H1 (cell line): ENCODE measurements at regions not wholly inside any gene's neighbourhood (a gene's known extent, or its start where the extent isn't known, plus 50 kb on each side); places are given as distances from the start of the nearest gene placed in this dataset.

ENCODE experiments used
- CTCF ChIA-PET: fragments of 300-600 bp; sonication (Branson Sonifier 250); formaldehyde crosslinking; loops from one replicate; lab custom pipeline; 2021; ENCODE audit not compliant: partially characterized antibody; lab: Charles Lee
- POLR2A ChIA-PET: fragments of 300-600 bp; sonication (Branson Sonifier 250); formaldehyde crosslinking; loops from one replicate; lab custom pipeline; 2021; ENCODE audit warnings: inconsistent platforms; ENCODE audit not compliant: partially characterized antibody; lab: Charles Lee
- DNase-seq, 2 experiments: peaks; one replicate each; pipeline versions ENCODE4 v3.0.0 to v3.0.0-alpha.2; 2010 to 2022; ENCODE audit warnings: low spot score in 2 of 2, low read depth in 1 of 2, mixed read lengths in 1 of 2
- FAIRE-seq: peaks from 2 replicates; lab custom pipeline; 2011; peaks lifted over from hg19 to GRCh38; lab: Jason Lieb, UNC
- H2AFZ ChIP-seq: 2 replicates; pipeline ENCODE4 v1.8.1; 2012; ENCODE audit warnings: low read length, inconsistent platforms
- H2AK5ac ChIP-seq: 2 replicates; pipeline ENCODE4 v1.6.1; 2013; ENCODE audit warnings: low read depth, low read length
- H2BK120ac ChIP-seq: replicated peaks from 2 replicates; pipeline ENCODE3; 2013; ENCODE audit warnings: low read depth, low read length, inconsistent platforms
- H2BK12ac ChIP-seq: 2 replicates; pipeline ENCODE4 v1.6.1; 2013; ENCODE audit warnings: low read depth, low read length
- H2BK15ac ChIP-seq: 2 replicates; pipeline ENCODE4 v1.6.1; 2013; ENCODE audit warnings: low read length
- H2BK20ac ChIP-seq: 2 replicates; pipeline ENCODE4 v1.6.1; 2013; ENCODE audit warnings: low read length
- H2BK5ac ChIP-seq: 2 replicates; pipeline ENCODE4 v1.6.1; 2013; ENCODE audit warnings: low read depth, low read length
- H3K14ac ChIP-seq: 2 replicates; pipeline ENCODE4 v1.6.1; 2013; ENCODE audit warnings: inconsistent platforms; ENCODE audit not compliant: insufficient read length
- H3K18ac ChIP-seq: 2 replicates; pipeline ENCODE4 v1.6.1; 2013; ENCODE audit warnings: low read length; ENCODE audit errors: extremely low read depth
- H3K23ac ChIP-seq: 2 replicates; pipeline ENCODE4 v1.6.1; 2013; ENCODE audit warnings: inconsistent platforms; ENCODE audit not compliant: insufficient read length
- H3K23me2 ChIP-seq: 2 replicates; pipeline ENCODE4 v1.6.1; 2013; ENCODE audit warnings: low read depth, low read length
- H3K27ac ChIP-seq: 2 replicates; pipeline ENCODE4 v1.6.1; 2011; ENCODE audit warnings: low read depth, low read length, inconsistent platforms
- H3K27me3 ChIP-seq, 4 experiments: replicated peaks in 1 of 4; 1 replicate in 1 of 4; 2 replicates in 3 of 4; pipeline versions ENCODE4 v1.6.1 to v1.8.1; 2011 to 2013; ENCODE audit warnings: low read length in 3 of 4, mild to moderate bottlenecking in 3 of 4, inconsistent platforms in 2 of 4, mixed read lengths in 2 of 4, moderate library complexity in 1 of 4; ENCODE audit not compliant: control insufficient read depth in 3 of 4, insufficient read depth in 3 of 4; ENCODE audit errors: extremely low read depth in 1 of 4
- H3K36me3 ChIP-seq, 4 experiments: 2 replicates each; pipeline versions ENCODE4 v1.6.1 to v1.8.1; 2011 to 2013; ENCODE audit warnings: mild to moderate bottlenecking in 4 of 4, low read length in 3 of 4, moderate library complexity in 2 of 4, control low read depth in 1 of 4, inconsistent platforms in 1 of 4; ENCODE audit not compliant: insufficient read depth in 4 of 4, control insufficient read depth in 2 of 4
- H3K4ac ChIP-seq: replicated peaks from 2 replicates; pipeline ENCODE3; 2013; ENCODE audit warnings: low read length, low read depth, mixed read lengths, inconsistent platforms; ENCODE audit not compliant: insufficient read length
- H3K4me1 ChIP-seq, 4 experiments: replicated peaks in 1 of 4; 1 replicate in 1 of 4; 2 replicates in 3 of 4; pipeline versions ENCODE4 v1.6.1 to v1.8.1; 2011 to 2013; ENCODE audit warnings: low read length in 3 of 4, inconsistent platforms in 2 of 4, mixed read lengths in 1 of 4; ENCODE audit not compliant: insufficient read depth in 4 of 4, control insufficient read depth in 3 of 4
- H3K4me2 ChIP-seq, 2 experiments: 2 replicates each; pipeline versions ENCODE4 v1.6.1 to v1.8.1; 2011 to 2013; ENCODE audit warnings: low read depth in 2 of 2, low read length in 2 of 2, control low read depth in 1 of 2, inconsistent platforms in 1 of 2, mild to moderate bottlenecking in 1 of 2; ENCODE audit not compliant: insufficient read depth in 1 of 2
- H3K4me3 ChIP-seq, 4 experiments: fragments of 200-600, 300-600 bp in 1 of 4; sonication (generic), shearing (Covaris generic), sonication (Bioruptor Twin) in 1 of 4; 2 replicates each; pipeline versions ENCODE4 v1.5.1 to v1.8.1; 2011 to 2016; ENCODE audit warnings: low read length in 4 of 4, low read depth in 3 of 4, control low read depth in 2 of 4, inconsistent platforms in 2 of 4, mild to moderate bottlenecking in 2 of 4, mixed read lengths in 1 of 4, moderate library complexity in 1 of 4; ENCODE audit not compliant: insufficient read depth in 2 of 4; ENCODE audit errors: extremely low read depth in 1 of 4
- H3K56ac ChIP-seq: replicated peaks from 2 replicates; pipeline ENCODE3; 2013; ENCODE audit warnings: low read depth, mild to moderate bottlenecking, mixed read lengths, low read length, inconsistent platforms; ENCODE audit not compliant: insufficient read length
- H3K79me1 ChIP-seq: 2 replicates; pipeline ENCODE4 v1.6.1; 2013; ENCODE audit warnings: low read depth, low read length, control low read depth
- H3K79me2 ChIP-seq, 2 experiments: 2 replicates each; pipeline versions ENCODE4 v1.6.1 to v1.8.1; 2012 to 2013; ENCODE audit warnings: low read length in 2 of 2, mild to moderate bottlenecking in 2 of 2, inconsistent platforms in 1 of 2; ENCODE audit not compliant: insufficient read depth in 2 of 2, control insufficient read depth in 1 of 2
- H3K9ac ChIP-seq, 4 experiments: replicated peaks in 1 of 4; 1 replicate in 1 of 4; 2 replicates in 3 of 4; pipeline versions ENCODE4 v1.6.1 to v1.8.1; 2011 to 2013; ENCODE audit warnings: low read depth in 3 of 4, low read length in 3 of 4, control low read depth in 2 of 4, mild to moderate bottlenecking in 2 of 4, moderate library complexity in 2 of 4, inconsistent platforms in 1 of 4; ENCODE audit errors: extremely low read depth in 1 of 4
- H3K9me3 ChIP-seq, 2 experiments: 2 replicates each; pipeline versions ENCODE4 v1.6.1 to v1.8.1; 2012 to 2013; ENCODE audit warnings: mild to moderate bottlenecking in 2 of 2, moderate library complexity in 2 of 2, control low read depth in 1 of 2, inconsistent platforms in 1 of 2, low read depth in 1 of 2, low read length in 1 of 2, mixed read lengths in 1 of 2; ENCODE audit not compliant: insufficient read depth in 2 of 2
- H4K20me1 ChIP-seq, 2 experiments: replicated peaks in 1 of 2; 2 replicates each; pipeline versions ENCODE3 to v1.8.1; 2011 to 2013; ENCODE audit warnings: inconsistent platforms in 2 of 2, low read length in 2 of 2, mild to moderate bottlenecking in 1 of 2; ENCODE audit not compliant: insufficient read depth in 2 of 2, control insufficient read depth in 1 of 2
- H4K5ac ChIP-seq: 2 replicates; pipeline ENCODE4 v1.6.1; 2013; ENCODE audit warnings: low read length, low read depth, mixed read lengths, inconsistent platforms; ENCODE audit not compliant: insufficient read length
- H4K8ac ChIP-seq: 2 replicates; pipeline ENCODE4 v1.8.0; 2013; ENCODE audit warnings: mild to moderate bottlenecking, moderate library complexity, low read length, inconsistent platforms; ENCODE audit not compliant: insufficient read depth; ENCODE audit errors: extremely low read depth
- H4K91ac ChIP-seq: replicated peaks from 2 replicates; pipeline ENCODE3; 2013; ENCODE audit warnings: low read length, mixed read lengths, inconsistent platforms; ENCODE audit not compliant: insufficient read length
- BRCA1 ChIP-seq: IDR thresholded peaks from 2 replicates; pipeline ENCODE4 v1.6.1; 2012; ENCODE audit warnings: low read depth, low read length, improper control_type of control experiment
- RAD21 ChIP-seq, 2 experiments: IDR thresholded peaks in 1 of 2; conservative IDR thresholded peaks in 1 of 2; 2 replicates each; pipeline ENCODE4 v1.6.1; 2011; ENCODE audit warnings: low read depth in 2 of 2, low read length in 2 of 2, improper control_type of control experiment in 1 of 2, inconsistent platforms in 1 of 2, mild to moderate bottlenecking in 1 of 2, moderate library complexity in 1 of 2
- RBBP5 ChIP-seq: IDR thresholded peaks from 2 replicates; pipeline ENCODE4 v1.7.1; 2012; ENCODE audit warnings: low read depth, mild to moderate bottlenecking, inconsistent platforms, low read length, moderate library complexity, borderline replicate concordance
- RNF2 ChIP-seq: fragments of 200-900, 300-1000 bp; sonication (generic); IDR thresholded peaks from 2 replicates; pipeline ENCODE4 v1.7.1; 2016; ENCODE audit warnings: borderline replicate concordance, low read depth, mild to moderate bottlenecking, antibody characterized with exemption, low read length; ENCODE audit not compliant: poor library complexity, severe bottlenecking; ENCODE audit errors: missing control alignments
- SIRT6 ChIP-seq: IDR thresholded peaks from one replicate; pipeline ENCODE4 v1.7.1; 2012; ENCODE audit warnings: low read length, inconsistent platforms
- TAF1 ChIP-seq: IDR thresholded peaks from 2 replicates; pipeline ENCODE4 v1.6.1; 2011; ENCODE audit warnings: mild to moderate bottlenecking, low read depth, low read length
- TCF12 ChIP-seq: IDR thresholded peaks from 2 replicates; pipeline ENCODE4 v1.6.1; 2011; ENCODE audit warnings: low read depth, mild to moderate bottlenecking, low read length
- ZNF274 ChIP-seq: IDR thresholded peaks from 2 replicates; pipeline ENCODE4 v1.7.0; 2012; ENCODE audit warnings: low read length, borderline replicate concordance; ENCODE audit errors: extremely low read depth
- WGBS, 2 experiments: shearing (Covaris generic) in 1 of 2; methylation state at CpG; one replicate each; pipeline versions ENCODE4 v1.1.6 to v1.1.7; 2013 to 2015; ENCODE audit warnings: low lambda C conversion rate in 2 of 2, mixed read lengths in 2 of 2, inconsistent platforms in 1 of 2, low coverage in 1 of 2, missing lambda C conversion rate in 1 of 2; ENCODE audit not compliant: insufficient replicate concordance in 2 of 2, insufficient coverage in 1 of 2, insufficient read length in 1 of 2; ENCODE audit errors: extremely low coverage in 1 of 2, missing lambda C conversion rate in 1 of 2; 5-methylcytosine and 5-hydroxymethylcytosine counted together

- no peaks in the 10 kb centered on the region for H3K79me1 ChIP-seq
- no peaks in the 10 kb centered on the region for H3K36me3 ChIP-seq
- H3K4ac ChIP-seq: no peak overlapping the region
- H4K20me1 ChIP-seq: no peaks in the 10 kb centered on the region
- H3K27ac ChIP-seq: no peak overlapping the region
- no peak overlapping the region for H3K23ac ChIP-seq
- H3K9ac ChIP-seq: no peak overlapping the region
- no peak overlapping the region for H4K8ac ChIP-seq
- no peak overlapping the region for H2BK12ac ChIP-seq
- ChIA-PET POLR2A (no interaction called here), CTCF (interaction anchor here (0.6 to 1.1 kb wide), 3 partner anchors 35 to 324 kb away, joined by 3 to 4 read pairs (median 4); no protein-coding TSS in a partner anchor)
- no peak overlapping the region for H3K18ac ChIP-seq
- H3K4me3 ChIP-seq: no peak overlapping the region
- H3K27me3 ChIP-seq: no peaks in the 10 kb centered on the region
- no peak overlapping the region for H3K14ac ChIP-seq
- no peak overlapping the region for H3K4me2 ChIP-seq
- H2BK120ac ChIP-seq: no peak overlapping the region
- TF ChIP-seq TCF12: no peak
- TF ChIP-seq TAF1: no peak
- TF ChIP-seq BRCA1: no peak
- TF ChIP-seq SIRT6: no peak
- no peak for TF ChIP-seq ZNF274
- TF ChIP-seq RBBP5: no peak
- TF ChIP-seq RNF2: no peak
- TF ChIP-seq RAD21 (IDR thresholded peaks at IDR 0.05 in 1 of 2, conservative IDR thresholded peaks at IDR 0.05 in 1 of 2; ENCODE audit: low read depth in 2 of 2, low read length in 2 of 2): peak; percentile 30 to 51
- H3K23me2 ChIP-seq: no peaks in the 10 kb centered on the region
- H3K9me3 ChIP-seq: no peaks in the 10 kb centered on the region
- H2AFZ ChIP-seq: no peak overlapping the region
- H3K56ac ChIP-seq: no peak overlapping the region
- WGBS, 2 experiments: 85% methylated on average over 4 of the region's 4 CpGs; no CpG with 5 or more reads in 1 of the 2 experiments
- no peak for FAIRE-seq
- H3K79me2 ChIP-seq: no peaks in the 10 kb centered on the region
- no peaks in the 10 kb centered on the region for H3K4me1 ChIP-seq
- H2AK5ac ChIP-seq: no peak overlapping the region
- no peak for DNase-seq
- H2BK5ac ChIP-seq: no peak overlapping the region
- H2BK20ac ChIP-seq: no peak overlapping the region
- no peak overlapping the region for H2BK15ac ChIP-seq
- no peak overlapping the region for H4K91ac ChIP-seq
- H4K5ac ChIP-seq: no peak overlapping the region
These were observed 252.9 kb downstream of the TPBG start for GRCh38 chr6:82616386-82617028.
